H1 (cell line): ENCODE measurements at regions not wholly inside any gene's neighbourhood (a gene's known extent, or its start where the extent isn't known, plus 50 kb on each side); places are given as distances from the start of the nearest gene placed in this dataset.

Experiments used
- CTCF ChIA-PET: fragments of 300-600 bp; sonication (Branson Sonifier 250); formaldehyde crosslinking; loops from one replicate; lab custom pipeline; 2021; ENCODE audit not compliant: partially characterized antibody; lab: Charles Lee
- POLR2A ChIA-PET: fragments of 300-600 bp; sonication (Branson Sonifier 250); formaldehyde crosslinking; loops from one replicate; lab custom pipeline; 2021; ENCODE audit warnings: inconsistent platforms; ENCODE audit not compliant: partially characterized antibody; lab: Charles Lee
- DNase-seq, 2 experiments: peaks; one replicate each; pipeline versions ENCODE4 v3.0.0 to v3.0.0-alpha.2; 2010 to 2022; ENCODE audit warnings: low spot score in 2 of 2, low read depth in 1 of 2, mixed read lengths in 1 of 2
- FAIRE-seq: peaks from 2 replicates; lab custom pipeline; 2011; peaks lifted over from hg19 to GRCh38; lab: Jason Lieb, UNC
- H2AFZ ChIP-seq: 2 replicates; pipeline ENCODE4 v1.8.1; 2012; ENCODE audit warnings: low read length, inconsistent platforms
- H2AK5ac ChIP-seq: 2 replicates; pipeline ENCODE4 v1.6.1; 2013; ENCODE audit warnings: low read depth, low read length
- H2BK120ac ChIP-seq: replicated peaks from 2 replicates; pipeline ENCODE3; 2013; ENCODE audit warnings: low read depth, low read length, inconsistent platforms
- H2BK12ac ChIP-seq: 2 replicates; pipeline ENCODE4 v1.6.1; 2013; ENCODE audit warnings: low read depth, low read length
- H2BK15ac ChIP-seq: 2 replicates; pipeline ENCODE4 v1.6.1; 2013; ENCODE audit warnings: low read length
- H2BK20ac ChIP-seq: 2 replicates; pipeline ENCODE4 v1.6.1; 2013; ENCODE audit warnings: low read length
- H2BK5ac ChIP-seq: 2 replicates; pipeline ENCODE4 v1.6.1; 2013; ENCODE audit warnings: low read depth, low read length
- H3K14ac ChIP-seq: 2 replicates; pipeline ENCODE4 v1.6.1; 2013; ENCODE audit warnings: inconsistent platforms; ENCODE audit not compliant: insufficient read length
- H3K18ac ChIP-seq: 2 replicates; pipeline ENCODE4 v1.6.1; 2013; ENCODE audit warnings: low read length; ENCODE audit errors: extremely low read depth
- H3K23ac ChIP-seq: 2 replicates; pipeline ENCODE4 v1.6.1; 2013; ENCODE audit warnings: inconsistent platforms; ENCODE audit not compliant: insufficient read length
- H3K23me2 ChIP-seq: 2 replicates; pipeline ENCODE4 v1.6.1; 2013; ENCODE audit warnings: low read depth, low read length
- H3K27ac ChIP-seq: 2 replicates; pipeline ENCODE4 v1.6.1; 2011; ENCODE audit warnings: low read depth, low read length, inconsistent platforms
- H3K27me3 ChIP-seq, 4 experiments: replicated peaks in 1 of 4; 1 replicate in 1 of 4; 2 replicates in 3 of 4; pipeline versions ENCODE4 v1.6.1 to v1.8.1; 2011 to 2013; ENCODE audit warnings: low read length in 3 of 4, mild to moderate bottlenecking in 3 of 4, inconsistent platforms in 2 of 4, mixed read lengths in 2 of 4, moderate library complexity in 1 of 4; ENCODE audit not compliant: control insufficient read depth in 3 of 4, insufficient read depth in 3 of 4; ENCODE audit errors: extremely low read depth in 1 of 4
- H3K36me3 ChIP-seq, 4 experiments: 2 replicates each; pipeline versions ENCODE4 v1.6.1 to v1.8.1; 2011 to 2013; ENCODE audit warnings: mild to moderate bottlenecking in 4 of 4, low read length in 3 of 4, moderate library complexity in 2 of 4, control low read depth in 1 of 4, inconsistent platforms in 1 of 4; ENCODE audit not compliant: insufficient read depth in 4 of 4, control insufficient read depth in 2 of 4
- H3K4ac ChIP-seq: replicated peaks from 2 replicates; pipeline ENCODE3; 2013; ENCODE audit warnings: low read length, low read depth, mixed read lengths, inconsistent platforms; ENCODE audit not compliant: insufficient read length
- H3K4me1 ChIP-seq, 4 experiments: replicated peaks in 1 of 4; 1 replicate in 1 of 4; 2 replicates in 3 of 4; pipeline versions ENCODE4 v1.6.1 to v1.8.1; 2011 to 2013; ENCODE audit warnings: low read length in 3 of 4, inconsistent platforms in 2 of 4, mixed read lengths in 1 of 4; ENCODE audit not compliant: insufficient read depth in 4 of 4, control insufficient read depth in 3 of 4
- H3K4me2 ChIP-seq, 2 experiments: 2 replicates each; pipeline versions ENCODE4 v1.6.1 to v1.8.1; 2011 to 2013; ENCODE audit warnings: low read depth in 2 of 2, low read length in 2 of 2, control low read depth in 1 of 2, inconsistent platforms in 1 of 2, mild to moderate bottlenecking in 1 of 2; ENCODE audit not compliant: insufficient read depth in 1 of 2
- H3K4me3 ChIP-seq, 4 experiments: fragments of 200-600, 300-600 bp in 1 of 4; sonication (generic), shearing (Covaris generic), sonication (Bioruptor Twin) in 1 of 4; 2 replicates each; pipeline versions ENCODE4 v1.5.1 to v1.8.1; 2011 to 2016; ENCODE audit warnings: low read length in 4 of 4, low read depth in 3 of 4, control low read depth in 2 of 4, inconsistent platforms in 2 of 4, mild to moderate bottlenecking in 2 of 4, mixed read lengths in 1 of 4, moderate library complexity in 1 of 4; ENCODE audit not compliant: insufficient read depth in 2 of 4; ENCODE audit errors: extremely low read depth in 1 of 4
- H3K56ac ChIP-seq: replicated peaks from 2 replicates; pipeline ENCODE3; 2013; ENCODE audit warnings: low read depth, mild to moderate bottlenecking, mixed read lengths, low read length, inconsistent platforms; ENCODE audit not compliant: insufficient read length
- H3K79me1 ChIP-seq: 2 replicates; pipeline ENCODE4 v1.6.1; 2013; ENCODE audit warnings: low read depth, low read length, control low read depth
- H3K79me2 ChIP-seq, 2 experiments: 2 replicates each; pipeline versions ENCODE4 v1.6.1 to v1.8.1; 2012 to 2013; ENCODE audit warnings: low read length in 2 of 2, mild to moderate bottlenecking in 2 of 2, inconsistent platforms in 1 of 2; ENCODE audit not compliant: insufficient read depth in 2 of 2, control insufficient read depth in 1 of 2
- H3K9ac ChIP-seq, 4 experiments: replicated peaks in 1 of 4; 1 replicate in 1 of 4; 2 replicates in 3 of 4; pipeline versions ENCODE4 v1.6.1 to v1.8.1; 2011 to 2013; ENCODE audit warnings: low read depth in 3 of 4, low read length in 3 of 4, control low read depth in 2 of 4, mild to moderate bottlenecking in 2 of 4, moderate library complexity in 2 of 4, inconsistent platforms in 1 of 4; ENCODE audit errors: extremely low read depth in 1 of 4
- H3K9me3 ChIP-seq, 2 experiments: 2 replicates each; pipeline versions ENCODE4 v1.6.1 to v1.8.1; 2012 to 2013; ENCODE audit warnings: mild to moderate bottlenecking in 2 of 2, moderate library complexity in 2 of 2, control low read depth in 1 of 2, inconsistent platforms in 1 of 2, low read depth in 1 of 2, low read length in 1 of 2, mixed read lengths in 1 of 2; ENCODE audit not compliant: insufficient read depth in 2 of 2
- H4K20me1 ChIP-seq, 2 experiments: replicated peaks in 1 of 2; 2 replicates each; pipeline versions ENCODE3 to v1.8.1; 2011 to 2013; ENCODE audit warnings: inconsistent platforms in 2 of 2, low read length in 2 of 2, mild to moderate bottlenecking in 1 of 2; ENCODE audit not compliant: insufficient read depth in 2 of 2, control insufficient read depth in 1 of 2
- H4K5ac ChIP-seq: 2 replicates; pipeline ENCODE4 v1.6.1; 2013; ENCODE audit warnings: low read length, low read depth, mixed read lengths, inconsistent platforms; ENCODE audit not compliant: insufficient read length
- H4K8ac ChIP-seq: 2 replicates; pipeline ENCODE4 v1.8.0; 2013; ENCODE audit warnings: mild to moderate bottlenecking, moderate library complexity, low read length, inconsistent platforms; ENCODE audit not compliant: insufficient read depth; ENCODE audit errors: extremely low read depth
- H4K91ac ChIP-seq: replicated peaks from 2 replicates; pipeline ENCODE3; 2013; ENCODE audit warnings: low read length, mixed read lengths, inconsistent platforms; ENCODE audit not compliant: insufficient read length
- BRCA1 ChIP-seq: IDR thresholded peaks from 2 replicates; pipeline ENCODE4 v1.6.1; 2012; ENCODE audit warnings: low read depth, low read length, improper control_type of control experiment
- CBX8 ChIP-seq: fragments of 300-800, 300-1000 bp; sonication (generic); IDR thresholded peaks from 2 replicates; pipeline ENCODE4 v1.7.1; 2016; ENCODE audit warnings: low read depth, low read length, borderline replicate concordance
- CHD1 ChIP-seq: IDR thresholded peaks from 2 replicates; pipeline ENCODE4 v1.6.1; 2012; ENCODE audit warnings: low read depth, low read length, improper control_type of control experiment
- KDM4A ChIP-seq: IDR thresholded peaks from one replicate; pipeline ENCODE4 v1.7.1; 2012; ENCODE audit warnings: low read depth, mild to moderate bottlenecking, moderate library complexity, low read length, inconsistent platforms; ENCODE audit not compliant: severe bottlenecking
- KDM5A ChIP-seq: fragments of 200-600 bp; IDR thresholded peaks from 2 replicates; pipeline ENCODE4 v1.7.1; 2012; ENCODE audit warnings: mild to moderate bottlenecking, low read length, inconsistent platforms, mixed read lengths
- MAX ChIP-seq: IDR thresholded peaks from 2 replicates; pipeline ENCODE4 v1.6.1; 2012; ENCODE audit warnings: inconsistent platforms
- NANOG ChIP-seq: IDR thresholded peaks from 2 replicates; pipeline ENCODE4 v1.6.1; 2011; ENCODE audit warnings: low read length, low read depth, mild to moderate bottlenecking, inconsistent platforms; ENCODE audit not compliant: insufficient read depth, poor library complexity, severe bottlenecking
- PHF8 ChIP-seq: fragments of 200-600 bp; sonication (generic); conservative IDR thresholded peaks from 2 replicates; pipeline ENCODE4 v1.7.1; 2012; ENCODE audit warnings: low read depth, mild to moderate bottlenecking, inconsistent platforms, low read length, moderate library complexity
- RBBP5 ChIP-seq: IDR thresholded peaks from 2 replicates; pipeline ENCODE4 v1.7.1; 2012; ENCODE audit warnings: low read depth, mild to moderate bottlenecking, inconsistent platforms, low read length, moderate library complexity, borderline replicate concordance
- RXRA ChIP-seq: IDR thresholded peaks from 2 replicates; pipeline ENCODE4 v1.6.1; 2011; ENCODE audit warnings: low read depth, mild to moderate bottlenecking, low read length, moderate library complexity; ENCODE audit not compliant: insufficient read depth
- SIN3A ChIP-seq, 2 experiments: IDR thresholded peaks in 1 of 2; conservative IDR thresholded peaks in 1 of 2; 2 replicates each; pipeline ENCODE4 v1.6.1; 2011 to 2012; ENCODE audit warnings: low read length in 2 of 2, improper control_type of control experiment in 1 of 2, low read depth in 1 of 2, mild to moderate bottlenecking in 1 of 2
- SP2 ChIP-seq: IDR thresholded peaks from 2 replicates; pipeline ENCODE4 v1.6.1; 2012; ENCODE audit warnings: mild to moderate bottlenecking, low read length, inconsistent platforms
- WGBS, 2 experiments: shearing (Covaris generic) in 1 of 2; methylation state at CpG; one replicate each; pipeline versions ENCODE4 v1.1.6 to v1.1.7; 2013 to 2015; ENCODE audit warnings: low lambda C conversion rate in 2 of 2, mixed read lengths in 2 of 2, inconsistent platforms in 1 of 2, low coverage in 1 of 2, missing lambda C conversion rate in 1 of 2; ENCODE audit not compliant: insufficient replicate concordance in 2 of 2, insufficient coverage in 1 of 2, insufficient read length in 1 of 2; ENCODE audit errors: extremely low coverage in 1 of 2, missing lambda C conversion rate in 1 of 2; 5-methylcytosine and 5-hydroxymethylcytosine counted together

GRCh38 chr6:28707387-28708282 lies 182.0 kb downstream of the GPX5 start:
- Histone ChIP-seq H3K4ac (no peak overlapping the region), H2BK15ac (no peak overlapping the region), H2AK5ac (no peak overlapping the region), H2BK120ac (no peak overlapping the region), H3K27ac (no peak overlapping the region), H3K4me3 (no peak overlapping the region), H4K5ac (no peak overlapping the region), H3K9me3 (peaks cover 0 to 6% of the 10 kb centered on the region in 2 experiments; a peak in 1 of 4 replicates), H3K27me3 (no peaks in the 10 kb centered on the region), H3K4me1 (no peaks in the 10 kb centered on the region; a peak in 1 of 7 replicates), H4K20me1 (no peaks in the 10 kb centered on the region), H3K79me1 (no peaks in the 10 kb centered on the region), H3K23ac (no peak overlapping the region), H4K8ac (no peak overlapping the region), H3K18ac (no peak overlapping the region), H3K79me2 (no peaks in the 10 kb centered on the region), H2BK20ac (no peak overlapping the region), H3K56ac (no peak overlapping the region), H2BK5ac (no peak overlapping the region), H3K9ac (no peak overlapping the region), H2BK12ac (no peak overlapping the region), H3K14ac (no peak overlapping the region), H3K4me2 (no peak overlapping the region), H2AFZ (no peak overlapping the region), H4K91ac (no peak overlapping the region), H3K36me3 (no peaks in the 10 kb centered on the region), H3K23me2 (peaks cover 7% of the 10 kb centered on the region; the same call in 1 of the 2 replicates)
- CTCF ChIA-PET: no interaction called here
- WGBS, 2 experiments: 95% methylated on average over 5 of the region's 6 CpGs; no CpG with 5 or more reads in 1 of the 2 experiments
- POLR2A ChIA-PET: interaction anchor here (1.3 kb wide), 1 partner anchor 13 kb away, joined by 3 read pairs; no protein-coding TSS in a partner anchor
- FAIRE-seq: no peak
- no peak for DNase-seq
- TF ChIP-seq MAX: no peak
- TF ChIP-seq CBX8: no peak
- no peak for TF ChIP-seq KDM5A
- TF ChIP-seq PHF8: no peak
- no peak for TF ChIP-seq RBBP5
- TF ChIP-seq CHD1: no peak
- TF ChIP-seq SP2: no peak
- TF ChIP-seq NANOG: no peak
- TF ChIP-seq RXRA: no peak
- no peak for TF ChIP-seq BRCA1
- no peak for TF ChIP-seq SIN3A (conservative IDR thresholded peaks at IDR 0.05 in 1 of 2, IDR thresholded peaks at IDR 0.05 in 1 of 2; ENCODE audit: low read depth in 1 of 2, low read length in 2 of 2)
- no peak for TF ChIP-seq KDM4A
